Astrocyte of the cerebellum (primary cell): ENCODE measurements at regions not wholly inside any gene's neighbourhood (a gene's known extent, or its start where the extent isn't known, plus 50 kb on each side); places are given as distances from the start of the nearest gene placed in this dataset.
A peak's percentile ranks its signal among the peaks of the same experiment; 100 is the strongest.

Experiments used
- DNase-seq: peaks from one replicate; pipeline ENCODE4 v3.0.0-alpha.2; 2011; ENCODE audit warnings: low read depth
- H3K4me3 ChIP-seq: 2 replicates; pipeline ENCODE4 v1.5.1; 2011; ENCODE audit warnings: mild to moderate bottlenecking, low read depth, low read length, moderate library complexity
- in situ Hi-C: cut with HindIII; loops from 2 replicates; pipeline ENCODE4 v1.10.0; 2017; ENCODE audit warnings: low sequenced_read_pairs
- TF ChIP-seq, protein P1 (sequence below): IDR thresholded peaks from 2 replicates; pipeline ENCODE4 v1.5.1; 2012; ENCODE audit warnings: low read length, low read depth, moderate library complexity, mild to moderate bottlenecking; ENCODE audit errors: missing control alignments

DNA sequence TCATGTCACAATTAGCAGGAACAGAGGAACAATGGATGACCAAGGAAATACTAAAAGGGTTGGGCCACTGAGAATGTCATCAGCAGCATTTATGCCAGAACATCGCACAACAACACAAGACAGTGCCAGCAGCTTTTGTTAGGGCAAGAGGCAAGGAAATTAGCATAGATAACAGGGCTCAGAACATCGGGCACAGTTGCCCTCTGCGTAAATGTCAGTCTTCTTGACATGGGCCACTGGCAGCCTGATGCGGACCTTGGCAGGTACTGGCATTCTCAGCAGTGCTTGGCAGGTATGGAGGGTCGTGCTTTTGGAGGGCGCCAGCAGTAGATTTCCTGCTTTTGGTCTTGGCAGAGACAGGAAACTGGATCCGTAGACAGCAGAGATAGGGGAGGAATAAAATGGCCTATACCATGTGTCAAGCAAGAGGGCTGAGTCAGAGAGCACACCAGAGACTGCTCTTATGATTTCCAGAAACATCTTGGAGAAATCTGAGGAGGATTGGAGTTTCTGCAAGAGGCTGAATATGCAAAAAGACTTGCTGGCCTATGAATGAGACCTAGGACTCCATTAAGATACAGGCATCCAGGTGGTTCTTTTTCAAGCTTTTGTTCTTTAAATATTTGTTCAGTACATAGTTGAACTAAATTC is 371.5 kb upstream of the MTPN start:
- no peak overlapping the region for H3K4me3 ChIP-seq
- TF ChIP-seq, protein P1, sequence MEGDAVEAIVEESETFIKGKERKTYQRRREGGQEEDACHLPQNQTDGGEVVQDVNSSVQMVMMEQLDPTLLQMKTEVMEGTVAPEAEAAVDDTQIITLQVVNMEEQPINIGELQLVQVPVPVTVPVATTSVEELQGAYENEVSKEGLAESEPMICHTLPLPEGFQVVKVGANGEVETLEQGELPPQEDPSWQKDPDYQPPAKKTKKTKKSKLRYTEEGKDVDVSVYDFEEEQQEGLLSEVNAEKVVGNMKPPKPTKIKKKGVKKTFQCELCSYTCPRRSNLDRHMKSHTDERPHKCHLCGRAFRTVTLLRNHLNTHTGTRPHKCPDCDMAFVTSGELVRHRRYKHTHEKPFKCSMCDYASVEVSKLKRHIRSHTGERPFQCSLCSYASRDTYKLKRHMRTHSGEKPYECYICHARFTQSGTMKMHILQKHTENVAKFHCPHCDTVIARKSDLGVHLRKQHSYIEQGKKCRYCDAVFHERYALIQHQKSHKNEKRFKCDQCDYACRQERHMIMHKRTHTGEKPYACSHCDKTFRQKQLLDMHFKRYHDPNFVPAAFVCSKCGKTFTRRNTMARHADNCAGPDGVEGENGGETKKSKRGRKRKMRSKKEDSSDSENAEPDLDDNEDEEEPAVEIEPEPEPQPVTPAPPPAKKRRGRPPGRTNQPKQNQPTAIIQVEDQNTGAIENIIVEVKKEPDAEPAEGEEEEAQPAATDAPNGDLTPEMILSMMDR, result no peak
- no peak for DNase-seq
- in situ Hi-C loops, result no loop called here

DNA sequence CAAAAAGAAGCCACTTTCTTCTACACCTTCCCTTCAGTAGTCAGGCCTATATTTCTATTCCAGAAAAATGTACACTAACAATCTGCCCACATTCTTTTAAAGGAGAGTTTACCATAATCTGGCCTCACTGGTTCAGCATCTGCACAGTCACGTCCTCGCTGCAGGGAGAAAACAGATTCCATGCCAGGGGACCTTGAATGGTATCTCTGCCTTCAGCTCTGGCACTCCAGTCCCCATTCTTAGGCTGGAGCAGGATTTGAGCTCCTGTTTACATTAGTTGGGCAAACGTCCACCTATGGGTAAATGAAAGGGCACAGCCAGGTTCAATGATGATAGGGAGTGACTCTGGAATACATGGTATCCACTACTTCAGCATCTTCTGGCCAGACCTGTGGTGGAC is 371.0 kb upstream of the MTPN start:
- in situ Hi-C loops, result no loop called here
- TF ChIP-seq, protein P1, result no peak
- DNase-seq, result no peak
- no peak overlapping the region for H3K4me3 ChIP-seq

DNA sequence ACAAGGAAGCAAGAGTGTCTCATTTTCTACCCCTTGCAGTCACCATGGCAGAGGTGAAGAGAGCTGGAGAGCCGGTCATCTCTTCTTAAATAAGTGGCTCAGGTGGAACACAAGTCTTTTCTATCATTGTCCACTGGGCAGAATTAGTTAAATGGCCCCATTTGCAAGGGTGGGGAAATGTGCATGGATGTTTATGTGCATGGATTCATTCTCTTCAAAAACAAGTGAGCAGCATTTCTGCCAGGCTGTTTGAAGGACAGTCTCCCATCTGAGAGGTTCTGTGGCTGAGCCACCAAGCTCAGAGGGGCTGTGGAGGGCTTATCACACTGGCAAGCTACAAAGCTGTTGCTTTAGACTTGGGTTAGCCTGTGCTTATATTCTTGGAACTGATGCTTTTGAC is 370.3 kb upstream of the MTPN start:
- TF ChIP-seq, protein P1, result no peak
- in situ Hi-C loops, result no loop called here
- no peak for DNase-seq
- no peak overlapping the region for H3K4me3 ChIP-seq

- in situ Hi-C loops, result no loop called here
- TF ChIP-seq, protein P1, result no peak
- H3K4me3 ChIP-seq, result no peak overlapping the region
- no peak for DNase-seq
Observed at GRCh38 chr7:136342251-136342650, 365.1 kb upstream of the MTPN start.

DNA sequence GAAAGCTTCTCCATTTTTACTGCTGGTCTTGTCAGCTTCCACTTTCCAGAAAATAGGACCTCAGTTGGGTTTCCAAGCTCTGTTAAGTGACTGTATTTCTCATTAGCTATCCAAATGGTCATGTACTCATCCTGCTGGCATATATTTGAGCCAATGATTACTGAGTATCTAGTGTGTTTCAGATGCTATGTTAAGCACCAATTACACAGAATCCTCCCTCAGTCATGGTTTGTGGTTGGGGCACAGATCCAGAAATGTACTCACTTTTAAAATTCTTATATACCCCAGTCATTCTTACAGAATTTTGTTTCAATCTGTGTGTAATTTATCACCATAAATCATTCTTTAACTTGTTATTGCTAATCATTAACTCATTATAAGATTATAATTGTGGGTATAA is 362.3 kb upstream of the MTPN start:
- H3K4me3 ChIP-seq, result no peak overlapping the region
- in situ Hi-C loops, result no loop called here
- TF ChIP-seq, protein P1, result no peak
- DNase-seq, result peak; percentile 27

DNA sequence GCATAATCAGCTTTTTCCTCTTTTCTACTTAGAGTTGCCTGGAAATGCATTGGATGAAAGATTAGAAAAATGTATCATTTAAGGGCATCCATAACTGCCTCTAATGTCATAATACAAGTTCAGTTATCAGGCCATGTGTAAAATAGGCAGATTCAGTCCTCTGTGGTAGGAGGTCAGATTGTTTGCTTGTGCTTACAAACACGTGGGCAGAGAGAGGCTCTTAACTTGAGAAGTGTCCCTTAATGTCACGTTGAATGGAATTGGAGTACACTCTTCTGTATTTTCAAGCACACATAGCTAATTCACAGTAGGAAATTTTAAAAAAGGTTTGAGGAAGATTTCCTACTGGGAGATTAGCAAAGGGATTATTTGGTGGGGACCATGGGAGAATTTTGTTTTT is 359.8 kb upstream of the MTPN start:
- no peak overlapping the region for H3K4me3 ChIP-seq
- in situ Hi-C loops, result no loop called here
- DNase-seq, result no peak
- TF ChIP-seq, protein P1, result no peak
